GM11168 (cell line): ENCODE measurements at regions not wholly inside any gene's neighbourhood (a gene's known extent, or its start where the extent isn't known, plus 50 kb on each side); places are given as distances from the start of the nearest gene placed in this dataset.

ENCODE experiments used
- in situ Hi-C: fragments of 300-500 bp; cut with MboI; formaldehyde crosslinking; loops from one replicate; pipeline ENCODE4 v1.12.0; 2022; ENCODE audit warnings: low sequenced_read_pairs; ENCODE audit not compliant: unreplicated experiment

DNA sequence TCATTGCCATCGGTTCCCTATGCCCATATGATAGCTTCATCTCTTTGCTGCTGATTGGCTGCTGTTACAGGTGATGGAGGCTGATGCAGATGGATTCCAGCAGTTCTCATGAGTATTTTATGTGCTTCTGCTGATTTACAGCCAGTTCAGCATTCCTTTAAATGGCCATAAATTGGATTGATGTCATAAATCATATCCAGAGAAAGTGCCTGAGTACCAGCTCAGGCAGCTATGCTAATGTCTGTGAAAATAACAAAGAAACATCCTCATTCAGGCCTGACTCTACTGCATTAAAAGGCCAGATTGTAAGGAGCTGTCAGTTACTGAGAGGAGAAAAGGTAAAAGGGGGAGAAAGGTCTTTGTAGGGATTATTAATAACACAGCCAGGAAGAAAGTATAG is 756.8 kb downstream of the IGSF11 start:
- in situ Hi-C loops: no loop called here

DNA sequence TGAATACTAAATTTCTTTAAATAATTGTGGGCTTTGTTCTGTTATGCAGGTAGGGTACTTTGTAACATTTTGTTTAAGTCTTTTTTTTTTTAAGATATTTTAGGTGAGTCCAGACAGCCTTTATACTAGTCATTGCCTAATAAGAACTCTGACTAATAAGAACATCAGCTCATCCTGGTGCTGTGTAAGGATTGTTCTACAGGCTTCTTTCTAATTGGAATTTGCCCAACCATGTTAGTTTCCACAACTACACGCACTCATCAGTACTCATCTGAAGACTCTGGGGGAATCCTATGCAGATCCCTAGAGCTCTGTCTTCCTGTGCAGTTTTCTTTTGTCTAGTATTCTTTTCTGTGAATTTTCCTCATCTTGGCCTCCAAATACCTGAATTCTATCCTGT is 741.8 kb downstream of the IGSF11 start:
- in situ Hi-C loops: no loop called here

DNA sequence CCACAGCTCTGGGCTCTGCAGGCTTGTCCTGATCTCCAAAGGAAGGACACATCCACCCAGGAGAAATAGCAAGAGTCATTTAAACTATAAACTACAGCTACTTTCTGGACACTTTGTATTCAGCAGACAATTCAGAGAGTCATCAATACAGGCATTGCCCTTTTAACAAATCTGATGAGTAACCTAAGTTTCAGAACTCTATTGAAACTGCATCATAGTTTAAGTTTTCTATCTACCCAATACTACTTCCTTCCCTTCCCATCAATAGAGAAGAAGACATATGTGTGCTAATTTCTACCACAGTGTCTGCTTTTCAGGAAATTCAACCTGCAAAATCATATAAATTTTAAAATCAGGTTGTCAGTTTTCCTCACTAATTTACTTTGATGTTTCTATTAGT is 736.5 kb downstream of the IGSF11 start:
- in situ Hi-C loops: no loop called here

DNA sequence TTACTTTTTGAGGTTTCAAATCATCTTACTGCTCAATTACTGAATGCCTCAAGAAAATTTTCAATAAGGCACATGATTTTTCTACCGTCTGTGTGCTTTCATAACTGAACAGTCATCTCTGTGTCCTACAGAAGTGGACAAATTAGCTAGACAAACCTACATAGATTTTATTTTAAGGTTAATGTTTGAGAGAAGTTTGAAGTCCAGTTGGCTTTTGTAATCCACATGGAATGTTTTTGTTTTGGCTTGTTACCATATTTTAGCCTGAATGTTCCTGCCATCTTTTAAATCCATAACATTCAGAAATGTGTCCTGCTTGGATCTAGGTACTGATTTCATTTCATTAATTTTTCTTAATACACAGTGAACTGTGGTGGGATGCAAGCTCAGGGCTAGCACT is 730.1 kb downstream of the IGSF11 start:
- in situ Hi-C loops: no loop called here

DNA sequence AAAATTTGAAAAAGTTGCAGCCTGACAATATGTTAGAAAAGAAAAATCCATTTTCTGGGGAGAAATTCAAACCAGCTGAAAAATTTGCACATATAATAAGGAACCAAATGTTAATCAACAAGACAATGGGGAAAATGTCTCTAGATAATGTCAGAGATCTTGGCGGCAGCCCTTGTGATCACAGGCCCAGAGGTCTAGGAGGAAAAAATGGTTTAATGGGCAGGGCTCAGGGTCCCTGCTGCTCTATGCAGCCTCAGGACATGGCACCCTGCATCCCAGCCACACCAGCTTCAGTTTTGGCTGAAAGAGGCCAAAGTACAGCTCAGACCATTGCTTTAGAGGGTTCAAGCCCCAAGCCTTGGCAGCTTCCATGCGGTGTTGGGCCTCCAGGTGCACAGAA is 701.9 kb downstream of the IGSF11 start:
- in situ Hi-C loops: no loop called here

DNA sequence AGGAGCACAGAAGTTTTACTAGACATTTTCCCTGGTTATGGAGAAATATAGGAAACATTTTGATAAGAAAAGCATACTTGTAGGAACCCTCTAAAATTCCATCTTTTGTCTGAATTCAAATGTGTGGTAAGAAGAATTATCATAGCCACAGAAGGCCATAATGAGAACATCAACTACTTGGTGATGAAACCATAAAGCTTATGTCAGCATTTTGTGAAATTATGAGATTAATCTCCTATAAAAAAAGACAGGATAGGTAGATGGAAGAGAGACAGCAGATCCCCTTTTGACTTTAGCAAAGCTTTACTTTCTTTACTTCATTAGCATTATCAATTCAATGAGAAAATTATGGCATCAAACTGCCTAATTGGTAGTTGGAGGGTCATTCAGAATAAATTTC is 697.0 kb downstream of the IGSF11 start:
- in situ Hi-C loops: no loop called here

DNA sequence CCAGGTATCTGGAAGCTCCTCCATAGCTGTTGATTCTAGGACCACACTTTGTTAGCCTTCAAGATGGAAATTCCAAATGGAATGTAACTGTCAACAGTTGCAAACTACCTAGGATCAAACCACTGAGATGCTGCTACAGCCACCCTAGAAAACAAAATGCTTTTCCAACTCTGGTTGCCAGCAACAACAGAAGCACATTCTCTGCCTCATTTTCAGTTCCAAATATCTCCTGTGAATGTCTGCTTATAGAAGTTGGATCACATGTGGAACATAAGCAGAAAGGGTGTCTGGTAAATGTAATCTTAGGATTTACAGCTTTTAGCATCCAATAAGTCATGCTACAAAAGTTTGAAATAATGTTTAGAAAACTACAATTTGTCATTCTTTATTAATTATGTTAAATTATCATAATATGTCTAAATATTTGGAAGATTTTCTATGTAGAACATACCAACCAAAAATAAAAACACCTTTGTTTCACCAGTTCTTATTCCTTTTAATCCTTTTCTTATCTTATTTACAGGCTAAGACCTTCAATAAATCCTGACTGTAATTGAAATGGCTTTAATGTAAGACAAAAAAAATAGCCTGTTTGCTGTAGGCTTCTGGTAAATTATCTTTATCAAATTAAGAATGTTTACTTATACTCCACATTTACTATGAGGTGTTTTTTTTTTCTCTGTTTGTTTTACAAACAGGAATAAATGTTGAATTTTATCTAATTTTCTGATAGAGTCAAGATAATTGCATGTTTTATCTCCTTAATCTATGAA is 687.1 kb downstream of the IGSF11 start:
- in situ Hi-C loops: no loop called here

DNA sequence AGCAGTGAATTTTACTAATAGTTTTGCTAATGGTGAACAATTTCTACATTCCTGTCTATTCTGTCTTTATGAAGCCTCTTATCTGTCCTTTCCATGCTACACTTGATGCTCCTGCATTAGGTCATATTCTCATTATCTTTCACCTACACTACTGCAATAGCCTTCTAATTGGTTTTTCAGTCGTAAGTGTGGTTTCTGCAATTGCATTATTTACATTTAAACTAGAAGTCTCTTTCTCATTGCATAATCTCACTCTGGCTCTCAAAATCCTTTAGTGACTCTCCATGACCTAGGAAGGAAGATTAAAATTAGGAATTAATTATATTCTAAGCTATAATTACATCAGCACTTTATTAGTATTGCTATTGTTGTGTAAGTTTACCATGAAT is 686.5 kb downstream of the IGSF11 start:
- in situ Hi-C loops: no loop called here

DNA sequence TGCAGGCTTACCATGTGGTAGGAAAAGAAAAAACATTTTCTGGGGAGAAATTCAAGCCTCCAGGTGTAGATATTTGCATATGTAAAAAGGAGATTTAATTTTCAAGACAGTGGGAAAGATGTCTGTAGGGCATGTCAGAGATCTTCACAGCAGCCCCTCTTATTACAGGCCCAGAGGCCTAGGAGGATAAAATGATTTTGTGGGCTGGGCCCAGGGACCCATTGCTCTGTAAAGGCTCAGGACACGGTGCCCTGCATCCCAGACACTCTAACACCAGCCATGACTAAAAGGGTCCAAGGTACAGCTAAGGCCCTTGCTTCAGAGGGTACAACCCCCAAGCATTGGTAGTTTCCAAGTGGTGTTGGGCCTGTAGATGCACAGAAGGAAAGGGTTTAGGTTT is 680.1 kb downstream of the IGSF11 start:
- in situ Hi-C loops: no loop called here

DNA sequence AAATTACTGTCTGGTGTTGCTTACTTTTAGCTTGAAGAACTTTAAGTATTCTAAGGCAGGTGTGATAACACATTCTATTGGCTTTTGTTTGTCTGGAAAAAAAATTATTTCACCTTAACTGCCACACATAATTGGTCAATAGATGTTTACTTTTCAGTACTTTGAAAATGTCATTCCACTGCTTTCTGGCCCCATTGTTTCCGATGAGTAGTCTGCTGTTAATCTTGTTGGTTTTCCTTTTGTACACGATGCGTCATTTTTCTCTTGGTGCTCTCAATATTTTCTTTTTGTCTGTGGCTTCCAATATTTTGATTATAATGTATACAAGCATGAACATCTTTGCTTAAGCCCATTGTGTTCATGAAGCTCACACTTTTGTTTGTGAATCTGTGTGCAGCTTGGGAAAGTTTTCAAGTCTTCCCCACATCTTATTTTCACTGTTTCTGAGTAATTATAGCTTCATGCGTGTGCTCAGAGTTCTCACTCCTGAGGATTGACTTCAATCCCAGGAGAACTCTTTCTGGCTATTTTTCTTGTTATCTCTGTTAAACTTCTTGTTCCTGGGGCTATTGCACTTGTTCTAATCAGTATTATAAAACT is 664.7 kb downstream of the IGSF11 start:
- in situ Hi-C loops: no loop called here

DNA sequence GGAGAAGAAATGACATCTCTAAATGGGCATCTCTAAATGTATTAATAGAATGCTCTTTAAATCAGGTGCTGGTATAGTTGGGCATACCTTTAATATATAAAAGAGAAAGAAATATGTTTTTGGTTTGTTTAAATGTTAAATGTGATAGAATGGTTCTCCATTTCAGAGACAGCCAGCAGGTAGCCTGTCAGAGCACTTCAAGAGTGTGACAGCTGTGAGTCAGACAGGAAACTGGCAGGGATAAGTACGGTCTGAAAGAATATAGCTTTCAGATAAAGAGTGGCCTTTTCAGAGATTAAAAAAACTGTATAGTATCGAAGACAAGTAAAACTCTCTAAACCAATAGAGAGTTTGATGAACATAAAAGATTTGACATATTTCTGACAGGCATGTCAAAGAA is 654.1 kb downstream of the IGSF11 start:
- in situ Hi-C loops: no loop called here

DNA sequence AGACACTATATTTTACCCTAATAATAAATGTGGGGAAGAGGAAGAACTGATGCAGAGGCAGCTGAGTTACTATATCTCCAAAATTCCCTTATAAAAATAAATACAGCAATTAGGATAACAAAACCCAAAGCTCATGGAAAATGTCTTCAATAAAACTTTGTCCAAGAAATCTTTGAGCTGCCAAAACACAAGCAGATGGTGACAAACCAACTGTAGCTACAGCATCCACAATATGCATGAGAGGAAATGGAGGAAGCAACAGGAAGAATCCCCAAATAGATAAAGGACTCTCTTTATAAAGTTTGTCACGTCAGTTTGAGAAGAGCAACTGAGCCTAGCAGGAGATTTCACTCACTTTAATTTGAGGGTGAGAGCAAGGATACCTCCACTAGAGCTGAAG is 638.2 kb downstream of the IGSF11 start:
- in situ Hi-C loops: no loop called here

DNA sequence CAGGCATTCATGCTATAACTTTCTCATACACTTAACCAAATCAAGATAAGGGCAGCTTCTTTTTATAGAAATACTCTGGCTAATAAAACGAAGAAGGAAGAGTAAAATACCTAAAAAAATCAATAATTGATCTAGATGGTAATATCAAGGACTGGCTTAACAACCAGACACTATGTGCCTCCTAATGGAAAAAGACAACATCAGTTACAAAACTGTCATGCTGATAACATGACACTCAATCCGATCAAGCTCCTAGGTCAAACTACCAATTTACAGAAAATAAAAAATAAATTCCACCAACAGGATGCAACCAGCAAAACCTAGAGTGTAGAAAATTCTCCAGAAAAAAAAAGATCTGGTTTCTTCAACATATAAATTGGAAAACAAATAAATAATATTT is 634.6 kb downstream of the IGSF11 start:
- in situ Hi-C loops: no loop called here

DNA sequence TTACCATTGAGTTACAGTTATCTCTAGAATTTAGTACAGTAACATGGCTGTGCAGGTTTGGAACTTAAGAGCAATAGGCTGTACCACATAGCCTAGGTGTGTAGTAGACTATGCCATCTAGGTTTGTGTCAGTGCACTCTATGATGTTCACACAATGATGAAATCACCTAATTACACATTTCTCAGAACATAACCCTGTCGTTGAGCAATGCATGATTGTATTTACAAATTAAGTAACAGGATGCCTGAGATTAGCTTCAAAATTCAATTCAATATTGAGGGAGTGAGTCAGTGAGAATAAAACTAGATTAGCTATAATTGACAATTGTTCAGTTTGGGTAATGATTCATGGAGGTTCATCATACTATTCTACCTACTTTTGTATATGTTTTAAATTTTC is 633.8 kb downstream of the IGSF11 start:
- in situ Hi-C loops: no loop called here

DNA sequence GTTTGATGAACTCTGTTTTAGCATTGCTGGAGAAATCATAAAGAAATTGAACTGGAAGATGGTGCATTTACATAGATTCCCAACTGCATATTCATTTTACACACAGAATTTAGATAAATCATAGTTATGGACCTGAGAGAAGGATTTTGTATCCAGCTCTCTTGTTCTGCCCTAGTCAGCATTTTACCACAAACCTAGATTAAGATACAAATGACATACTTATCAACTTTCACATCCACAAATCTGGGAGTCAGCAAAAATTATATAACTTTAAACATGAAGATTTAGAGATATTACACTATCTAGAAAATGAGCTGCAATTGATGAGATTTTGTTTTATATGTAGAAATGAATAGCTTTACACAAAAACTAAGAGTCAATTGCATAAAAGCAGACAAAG is 632.8 kb downstream of the IGSF11 start:
- in situ Hi-C loops: no loop called here

DNA sequence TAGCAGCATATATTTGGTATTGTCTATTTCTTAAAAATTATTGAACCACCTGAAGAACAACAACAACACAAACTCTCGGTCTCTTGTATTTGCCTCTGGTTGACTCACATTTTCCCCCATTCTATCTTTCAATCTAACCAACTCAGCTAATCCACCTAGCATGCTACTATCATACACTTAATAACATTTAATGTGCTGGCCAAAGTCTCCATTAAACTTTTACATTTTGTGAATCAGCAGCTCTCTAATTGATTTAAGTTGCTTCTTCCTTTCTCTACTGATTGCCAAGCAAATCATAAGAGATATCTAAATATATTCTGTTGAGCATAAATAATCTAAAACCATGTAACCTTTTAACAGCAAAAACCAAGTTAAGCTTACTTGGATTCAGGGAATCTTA is 631.7 kb downstream of the IGSF11 start:
- in situ Hi-C loops: no loop called here

DNA sequence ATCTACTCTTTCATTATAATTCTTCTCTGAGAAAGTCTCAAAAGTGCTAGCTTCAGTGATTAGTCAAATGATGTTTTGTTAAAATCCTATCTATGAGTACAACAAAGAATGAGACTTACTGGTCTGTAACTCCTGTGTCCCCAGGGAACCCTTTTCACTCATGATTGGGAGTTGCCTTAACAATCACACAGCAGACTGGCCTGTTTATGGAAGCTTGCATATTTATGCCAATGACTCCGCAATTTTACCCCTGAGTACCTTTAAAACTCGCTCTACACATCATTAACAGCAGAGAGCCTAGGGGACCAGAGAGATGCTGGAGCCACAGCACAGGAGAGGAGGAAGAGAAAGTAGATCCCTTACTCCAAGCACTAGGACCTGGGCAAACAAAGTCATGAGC is 628.1 kb downstream of the IGSF11 start:
- in situ Hi-C loops: no loop called here

DNA sequence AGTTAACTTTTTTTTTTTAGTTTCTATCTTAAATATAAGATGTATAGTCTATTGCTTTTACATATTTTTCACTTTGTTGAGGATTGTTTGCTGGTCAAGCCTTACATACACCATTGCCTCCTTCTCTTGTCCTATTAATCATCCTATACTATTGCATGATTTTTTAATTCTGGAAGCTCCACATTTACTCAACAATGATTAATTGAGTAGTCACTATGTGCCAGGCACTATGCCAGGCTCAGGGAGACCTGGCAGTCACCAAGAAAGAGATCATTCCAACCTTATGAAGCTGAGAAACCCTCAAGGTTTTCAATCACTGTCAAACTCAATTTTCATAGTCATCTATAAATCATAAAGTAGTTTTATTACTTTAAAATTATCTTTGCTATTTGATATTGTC is 626.2 kb downstream of the IGSF11 start:
- in situ Hi-C loops: no loop called here

DNA sequence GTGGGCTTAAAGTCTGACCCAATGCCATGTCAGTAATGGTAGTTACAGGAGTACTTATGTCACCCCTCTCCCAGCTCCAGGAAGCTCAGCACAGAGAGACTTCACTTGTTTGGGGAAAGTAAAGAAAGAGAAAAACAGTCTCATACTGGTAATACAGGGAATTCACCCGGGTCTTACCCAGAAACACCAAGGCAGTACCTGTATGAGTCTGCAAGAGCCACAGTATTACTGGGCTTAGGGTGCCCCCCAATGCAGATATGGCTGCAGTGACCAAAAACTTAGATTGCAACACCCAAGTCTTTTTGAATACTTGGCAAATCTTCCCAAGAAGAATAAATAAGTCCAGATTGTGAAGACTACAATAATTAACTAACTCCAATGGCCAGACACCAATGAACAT is 622.1 kb downstream of the IGSF11 start:
- in situ Hi-C loops: no loop called here

DNA sequence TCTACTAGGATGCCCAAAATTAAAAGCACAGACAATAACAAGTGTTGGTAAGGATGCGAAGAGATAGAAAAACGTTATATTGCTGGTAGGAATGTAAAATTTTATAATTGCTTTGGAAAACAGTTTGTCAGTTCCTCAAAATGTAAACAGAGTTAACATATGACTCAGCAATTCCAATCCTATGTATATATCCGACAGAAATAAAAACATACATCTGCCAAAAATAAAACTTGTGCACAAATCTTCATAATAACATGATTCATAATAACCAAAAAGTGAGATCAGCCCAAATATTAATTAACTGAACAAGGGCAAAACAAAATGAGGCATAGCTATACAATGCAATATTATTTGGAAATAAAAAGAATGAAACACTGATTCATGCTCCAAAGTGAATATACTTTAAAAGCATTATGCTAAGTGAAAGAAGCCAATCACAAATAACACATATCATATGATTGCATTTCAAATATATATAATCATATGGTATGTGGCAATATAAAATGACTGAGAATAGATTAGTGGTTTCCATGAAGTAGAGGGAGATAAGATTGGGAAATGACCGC is 609.3 kb downstream of the IGSF11 start:
- in situ Hi-C loops: no loop called here

DNA sequence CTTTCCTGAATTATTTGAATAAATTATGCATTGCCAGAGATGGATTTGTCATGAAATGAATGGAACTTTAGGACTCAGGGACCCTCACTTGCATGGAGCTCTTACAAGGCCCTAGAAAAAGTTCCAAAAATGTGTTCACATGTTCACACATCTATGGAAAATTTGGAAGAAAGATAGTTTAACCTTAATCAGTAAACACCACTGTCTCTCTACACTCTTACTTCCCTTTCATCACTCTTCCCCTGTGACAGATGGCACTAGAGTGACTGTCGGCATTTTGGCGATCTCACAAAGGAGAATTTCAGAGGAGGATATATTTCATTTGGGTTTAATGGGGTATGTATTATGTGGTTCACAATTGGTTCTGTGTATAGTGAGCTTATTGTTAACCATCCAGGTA is 600.8 kb downstream of the IGSF11 start:
- in situ Hi-C loops: no loop called here

DNA sequence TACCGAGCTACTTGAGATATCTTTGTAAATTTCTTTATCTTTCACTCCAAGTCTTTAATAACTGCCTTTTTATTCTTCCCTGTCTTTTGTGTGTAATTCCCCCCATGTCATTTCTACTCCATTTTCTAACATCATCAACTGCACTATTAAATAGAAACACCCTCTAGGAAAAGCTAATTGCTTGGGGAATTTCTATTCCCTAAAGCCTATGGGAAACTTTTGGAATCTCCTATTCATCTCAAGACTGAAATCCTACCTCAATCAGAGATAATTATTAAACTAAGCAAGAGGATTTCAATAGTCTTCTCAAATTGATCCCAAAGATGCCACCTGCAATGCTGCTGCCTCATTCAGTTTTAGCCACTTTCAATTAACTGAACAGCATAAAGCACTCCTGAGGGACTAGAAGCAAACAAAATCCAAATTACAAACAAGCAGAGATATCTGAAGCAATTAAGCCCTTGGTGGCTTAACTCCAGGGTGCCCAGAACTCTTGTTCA is 598.7 kb downstream of the IGSF11 start:
- in situ Hi-C loops: no loop called here
